HUES48 (cell line): ENCODE measurements at regions not wholly inside any gene's neighbourhood (a gene's known extent, or its start where the extent isn't known, plus 50 kb on each side); places are given as distances from the start of the nearest gene placed in this dataset.

Experiments used
- H3K27ac ChIP-seq: one replicate; pipeline ENCODE4 v1.7.0; 2013; ENCODE audit warnings: low read depth, low read length, inconsistent platforms
- H3K27me3 ChIP-seq: 2 replicates; pipeline ENCODE4 v1.6.1; 2013; ENCODE audit warnings: mild to moderate bottlenecking, low read length; ENCODE audit not compliant: control insufficient read depth, insufficient read depth
- H3K36me3 ChIP-seq: 2 replicates; pipeline ENCODE4 v1.6.1; 2013; ENCODE audit warnings: low read length; ENCODE audit not compliant: control insufficient read depth, insufficient read depth
- H3K4me1 ChIP-seq: 2 replicates; pipeline ENCODE4 v1.6.1; 2013; ENCODE audit warnings: mild to moderate bottlenecking, low read length; ENCODE audit not compliant: control insufficient read depth, insufficient read depth
- H3K4me3 ChIP-seq: 2 replicates; pipeline ENCODE4 v1.5.1; 2013; ENCODE audit warnings: mild to moderate bottlenecking, low read depth, low read length
- H3K9ac ChIP-seq: 2 replicates; pipeline ENCODE4 v1.6.1; 2013; ENCODE audit warnings: mild to moderate bottlenecking, low read depth, low read length, moderate library complexity
- H3K9me3 ChIP-seq: 2 replicates; pipeline ENCODE4 v1.6.1; 2013; ENCODE audit warnings: low read length; ENCODE audit not compliant: control insufficient read depth, insufficient read depth

GRCh38 chr5:25033658-25034057 lies 388.9 kb upstream of the CDH10 start:
- no peak overlapping the region for H3K27ac ChIP-seq
- no peaks in the 10 kb centered on the region for H3K36me3 ChIP-seq
- no peak overlapping the region for H3K4me3 ChIP-seq
- no peaks in the 10 kb centered on the region for H3K4me1 ChIP-seq
- H3K27me3 ChIP-seq, result no peaks in the 10 kb centered on the region
- no peaks in the 10 kb centered on the region for H3K9me3 ChIP-seq
- H3K9ac ChIP-seq, result no peak overlapping the region

- no peak overlapping the region for H3K9ac ChIP-seq
- H3K4me1 ChIP-seq, result no peaks in the 10 kb centered on the region
- no peak overlapping the region for H3K4me3 ChIP-seq
- H3K27ac ChIP-seq, result no peak overlapping the region
- no peaks in the 10 kb centered on the region for H3K27me3 ChIP-seq
- no peaks in the 10 kb centered on the region for H3K36me3 ChIP-seq
- no peaks in the 10 kb centered on the region for H3K9me3 ChIP-seq
Measured at GRCh38 chr5:25029004-25029403, 384.2 kb upstream of the CDH10 start.

GRCh38 chr5:25027526-25027925 lies 382.7 kb upstream of the CDH10 start:
- Histone ChIP-seq H3K36me3 (no peaks in the 10 kb centered on the region), H3K9me3 (no peaks in the 10 kb centered on the region), H3K4me1 (no peaks in the 10 kb centered on the region), H3K4me3 (no peak overlapping the region), H3K9ac (no peak overlapping the region), H3K27ac (no peak overlapping the region), H3K27me3 (no peaks in the 10 kb centered on the region)

GRCh38 chr5:25027061-25027460 lies 382.3 kb upstream of the CDH10 start:
- no peak overlapping the region for H3K4me3 ChIP-seq
- H3K36me3 ChIP-seq, result no peaks in the 10 kb centered on the region
- no peaks in the 10 kb centered on the region for H3K27me3 ChIP-seq
- H3K4me1 ChIP-seq, result peaks cover 3% of the 10 kb centered on the region; the same call in 1 of the 2 replicates
- H3K27ac ChIP-seq, result no peak overlapping the region
- no peaks in the 10 kb centered on the region for H3K9me3 ChIP-seq
- no peak overlapping the region for H3K9ac ChIP-seq

GRCh38 chr5:25025831-25026230 lies 381.1 kb upstream of the CDH10 start:
- H3K4me1 ChIP-seq, result peaks cover 15% of the 10 kb centered on the region
- no peaks in the 10 kb centered on the region for H3K9me3 ChIP-seq
- no peak overlapping the region for H3K9ac ChIP-seq
- H3K4me3 ChIP-seq, result no peak overlapping the region
- H3K27ac ChIP-seq, result no peak overlapping the region
- H3K36me3 ChIP-seq, result no peaks in the 10 kb centered on the region
- no peaks in the 10 kb centered on the region for H3K27me3 ChIP-seq

- Histone ChIP-seq H3K4me1 (peaks cover 27% of the 10 kb centered on the region), H3K4me3 (no peak overlapping the region), H3K27me3 (no peaks in the 10 kb centered on the region), H3K9me3 (no peaks in the 10 kb centered on the region), H3K27ac (peak overlapping the region; percentile 56), H3K9ac (no peak overlapping the region), H3K36me3 (no peaks in the 10 kb centered on the region)
Measured at GRCh38 chr5:25020454-25020853, 375.7 kb upstream of the CDH10 start.

GRCh38 chr5:25009063-25009462 lies 364.3 kb upstream of the CDH10 start:
- Histone ChIP-seq H3K27me3 (no peaks in the 10 kb centered on the region), H3K36me3 (no peaks in the 10 kb centered on the region), H3K9ac (no peak overlapping the region), H3K9me3 (no peaks in the 10 kb centered on the region), H3K4me1 (0 out of 2 replicates have a peak, but pooled peaks cover 4% of the 10 kb centered on the region), H3K27ac (no peak overlapping the region), H3K4me3 (no peak overlapping the region)

GRCh38 chr5:25006734-25007133 lies 362.0 kb upstream of the CDH10 start:
- Histone ChIP-seq H3K36me3 (no peaks in the 10 kb centered on the region), H3K4me3 (no peak overlapping the region), H3K9me3 (no peaks in the 10 kb centered on the region), H3K27ac (no peak overlapping the region), H3K9ac (no peak overlapping the region), H3K27me3 (no peaks in the 10 kb centered on the region), H3K4me1 (0 out of 2 replicates have a peak, but pooled peaks cover 4% of the 10 kb centered on the region)

GRCh38 chr5:25006237-25006636 lies 361.5 kb upstream of the CDH10 start:
- Histone ChIP-seq H3K27ac (no peak overlapping the region), H3K9ac (no peak overlapping the region), H3K9me3 (no peaks in the 10 kb centered on the region), H3K27me3 (no peaks in the 10 kb centered on the region), H3K4me1 (0 out of 2 replicates have a peak, but pooled peaks cover 4% of the 10 kb centered on the region), H3K36me3 (no peaks in the 10 kb centered on the region), H3K4me3 (no peak overlapping the region)

GRCh38 chr5:25005431-25005830 lies 360.7 kb upstream of the CDH10 start:
- Histone ChIP-seq H3K36me3 (no peaks in the 10 kb centered on the region), H3K27ac (no peak overlapping the region), H3K4me1 (0 out of 2 replicates have a peak, but pooled peaks cover 4% of the 10 kb centered on the region), H3K9me3 (no peaks in the 10 kb centered on the region), H3K4me3 (no peak overlapping the region), H3K27me3 (no peaks in the 10 kb centered on the region), H3K9ac (no peak overlapping the region)

GRCh38 chr5:25002371-25002770 lies 357.6 kb upstream of the CDH10 start:
- Histone ChIP-seq H3K27ac (no peak overlapping the region), H3K27me3 (no peaks in the 10 kb centered on the region), H3K4me3 (no peak overlapping the region), H3K36me3 (no peaks in the 10 kb centered on the region), H3K9me3 (no peaks in the 10 kb centered on the region), H3K4me1 (0 out of 2 replicates have a peak, but pooled peaks cover 4% of the 10 kb centered on the region), H3K9ac (no peak overlapping the region)

GRCh38 chr5:24999732-25000131 lies 355.0 kb upstream of the CDH10 start:
- no peak overlapping the region for H3K4me3 ChIP-seq
- no peaks in the 10 kb centered on the region for H3K9me3 ChIP-seq
- no peaks in the 10 kb centered on the region for H3K36me3 ChIP-seq
- no peaks in the 10 kb centered on the region for H3K4me1 ChIP-seq
- no peak overlapping the region for H3K9ac ChIP-seq
- no peak overlapping the region for H3K27ac ChIP-seq
- H3K27me3 ChIP-seq, result no peaks in the 10 kb centered on the region
